NCI-H524 treated with DMSO at 0.1 percent for 48 hours (cell line): ENCODE measurements at regions not wholly inside any gene's neighbourhood (a gene's known extent, or its start where the extent isn't known, plus 50 kb on each side); places are given as distances from the start of the nearest gene placed in this dataset.

Experiments
- DNase-seq: peaks from one replicate; lab custom pipeline; 2025; lab: John Stamatoyannopoulos, UW

- DNase-seq = no peak
Measured at GRCh38 chr14:85214471-85214870, 315.5 kb upstream of the FLRT2 start.

DNA sequence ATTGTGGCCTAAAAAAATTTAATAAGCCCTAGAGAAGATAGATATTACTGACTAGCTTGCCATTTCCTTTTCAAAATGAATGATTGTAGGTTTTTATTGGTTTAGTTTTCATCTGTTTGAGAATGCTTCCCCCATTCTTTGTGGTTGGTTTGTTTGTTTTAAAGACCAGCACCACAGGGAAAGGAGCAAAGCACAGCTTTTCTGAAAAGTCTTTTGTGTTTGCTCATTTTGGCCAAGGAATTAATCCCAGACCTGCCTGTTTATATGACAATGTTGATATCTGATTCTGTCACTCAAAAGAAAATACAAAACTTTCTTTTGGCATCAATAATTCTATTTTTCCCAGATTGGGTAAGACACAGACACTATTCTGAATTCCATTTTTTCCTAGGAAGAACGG, 312.5 kb upstream of the FLRT2 start:
- no peak for DNase-seq

DNA sequence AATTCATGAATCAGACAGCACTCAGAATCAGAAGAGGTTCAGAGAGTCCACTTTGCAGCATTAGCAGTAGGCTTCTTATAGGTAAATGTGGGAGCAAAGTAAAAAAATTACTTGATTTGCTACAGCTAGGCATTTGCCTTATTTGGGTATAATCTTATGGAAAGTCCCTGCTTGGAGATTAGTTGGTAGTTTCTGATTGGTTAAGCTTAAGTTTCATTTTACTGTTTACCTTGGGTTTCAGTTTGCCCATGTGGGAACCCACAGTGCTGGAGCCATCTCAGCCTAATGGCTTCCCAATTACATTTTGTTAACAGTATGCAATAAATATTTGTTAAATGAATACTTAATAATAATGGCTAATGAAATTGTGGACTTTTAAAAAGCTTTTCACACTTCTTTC, 311.0 kb upstream of the FLRT2 start:
- DNase-seq = no peak

DNA sequence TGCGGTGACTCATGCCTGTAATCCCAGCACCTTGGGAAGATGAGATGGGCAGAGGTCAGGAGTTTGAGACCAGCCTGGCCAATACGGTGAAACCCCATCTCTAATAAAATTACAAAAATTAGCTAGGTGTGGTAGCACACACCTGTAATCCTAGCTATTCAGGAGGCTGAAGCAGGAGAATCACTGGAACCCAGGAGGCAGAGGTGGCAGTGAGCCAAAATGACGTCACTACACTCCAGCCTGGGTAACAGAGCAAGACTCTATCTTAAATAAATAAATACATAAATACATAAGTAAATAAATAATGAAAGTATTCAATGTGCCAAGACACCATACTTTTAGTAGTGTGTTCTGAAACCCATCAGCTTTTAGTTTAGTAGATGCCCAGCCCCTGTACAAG, 308.1 kb upstream of the FLRT2 start:
- no peak for DNase-seq

- no peak for DNase-seq
Measured at GRCh38 chr14:85222341-85222740, 307.6 kb upstream of the FLRT2 start.

- DNase-seq = no peak
Measured at GRCh38 chr14:85223667-85224066, 306.3 kb upstream of the FLRT2 start.

- no peak for DNase-seq
Measured at GRCh38 chr14:85224241-85224640, 305.7 kb upstream of the FLRT2 start.

- no peak for DNase-seq
Measured at GRCh38 chr14:85233756-85234155, 296.2 kb upstream of the FLRT2 start.

GRCh38 chr14:85234156-85235025, 295.6 kb upstream of the FLRT2 start:
- DNase-seq = no peak

GRCh38 chr14:85235868-85236267, 294.1 kb upstream of the FLRT2 start:
- DNase-seq = no peak

GRCh38 chr14:85236296-85236695, 293.6 kb upstream of the FLRT2 start:
- no peak for DNase-seq

- no peak for DNase-seq
Measured at GRCh38 chr14:85239791-85240190, 290.2 kb upstream of the FLRT2 start.

DNA sequence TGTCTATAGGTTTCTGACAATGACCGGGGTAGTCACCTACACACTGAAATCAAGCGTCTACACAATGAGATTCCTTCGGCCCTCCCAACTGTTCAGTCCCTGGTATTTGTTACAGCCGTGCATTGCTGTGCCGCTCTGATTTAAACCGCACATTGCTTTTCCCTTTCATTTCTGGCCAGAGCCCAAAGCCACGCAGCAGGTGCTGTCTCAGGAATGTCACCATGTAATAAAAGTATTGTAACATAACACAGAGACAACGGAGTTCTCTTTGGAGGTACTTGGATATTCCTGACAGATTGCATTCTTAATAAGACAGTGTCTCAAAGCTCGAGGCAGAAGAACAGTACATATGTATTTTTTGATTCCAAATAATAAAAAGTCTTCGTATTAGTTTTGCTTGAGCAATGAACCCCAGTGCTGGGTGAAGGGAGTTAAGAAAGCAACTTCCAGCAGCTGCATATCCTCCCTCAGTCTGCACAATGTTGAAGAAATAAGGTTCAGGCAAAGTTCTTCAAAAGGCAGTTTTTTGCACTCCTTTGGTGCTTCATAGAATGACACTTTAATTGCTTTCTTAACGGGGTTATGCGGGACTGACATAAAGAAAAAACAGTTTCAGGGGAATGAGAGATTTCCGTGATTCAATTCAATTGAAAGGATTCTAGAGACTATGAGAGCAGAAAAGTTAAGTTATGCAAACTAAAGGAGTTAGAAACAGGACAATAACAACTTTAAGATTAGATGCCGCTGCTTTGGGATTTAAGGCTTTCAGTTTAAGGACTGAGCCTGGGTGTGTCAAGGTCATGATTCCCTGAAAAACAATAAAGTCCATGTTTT, 288.7 kb upstream of the FLRT2 start:
- no peak for DNase-seq

DNA sequence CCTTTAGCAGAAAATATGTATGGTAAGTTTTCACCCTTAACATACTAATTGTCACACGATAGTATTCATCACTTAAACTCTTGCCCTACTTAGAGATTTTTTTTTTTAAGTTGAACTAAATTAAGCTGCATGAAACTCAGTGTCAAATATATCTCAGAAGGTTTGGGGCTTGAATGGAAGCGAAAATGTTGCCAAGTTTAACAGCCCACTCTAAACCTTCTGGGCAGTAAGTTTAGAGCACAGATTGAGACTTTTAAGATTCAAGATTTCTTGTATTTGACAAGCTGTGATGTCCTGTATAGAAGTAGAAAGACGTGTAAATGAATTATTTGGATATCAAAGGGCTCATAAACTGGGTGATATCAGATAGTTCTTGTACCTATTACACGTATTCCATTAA, 287.3 kb upstream of the FLRT2 start:
- DNase-seq = no peak

GRCh38 chr14:85243321-85243720, 286.6 kb upstream of the FLRT2 start:
- no peak for DNase-seq

- DNase-seq = peak; percentile 96
Measured at GRCh38 chr14:85247071-85247470, 282.9 kb upstream of the FLRT2 start.

GRCh38 chr14:85248881-85249635, 280.9 kb upstream of the FLRT2 start:
- no peak for DNase-seq

DNA sequence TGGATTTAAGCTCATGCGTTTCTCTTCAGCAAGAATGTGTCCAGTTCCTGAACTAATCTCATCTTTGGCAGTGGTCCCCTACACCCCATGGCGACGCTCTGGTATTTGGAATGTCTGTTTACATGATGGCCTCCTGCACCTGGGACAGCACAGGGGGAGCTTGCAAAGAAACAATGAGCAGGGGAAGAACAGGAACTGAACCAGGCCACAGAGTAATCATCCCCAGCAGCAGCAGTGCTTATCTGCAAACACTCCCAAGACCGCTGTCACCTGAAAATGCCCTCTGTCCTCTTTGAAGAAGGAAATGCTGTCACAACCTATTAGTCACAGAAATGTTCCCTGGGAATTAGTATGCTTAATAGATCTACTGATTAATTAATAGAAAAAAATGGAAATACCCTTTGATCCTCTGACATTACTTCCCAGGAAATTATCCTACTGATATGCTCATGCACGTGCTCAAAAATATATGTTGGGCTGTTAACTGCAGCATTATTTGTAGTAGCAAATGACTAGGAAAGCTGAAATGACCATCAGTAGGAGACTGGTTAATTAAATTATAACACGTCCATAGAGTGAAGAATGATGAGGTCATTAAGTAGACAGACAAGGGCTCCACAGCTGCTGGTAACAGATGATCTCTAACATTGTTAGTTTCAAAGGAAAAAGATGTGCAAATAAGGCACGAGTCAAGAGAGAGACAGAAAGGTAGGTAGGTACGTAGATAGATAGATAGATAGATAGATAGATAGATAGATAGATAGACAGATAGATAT, 279.3 kb upstream of the FLRT2 start:
- DNase-seq = no peak

DNA sequence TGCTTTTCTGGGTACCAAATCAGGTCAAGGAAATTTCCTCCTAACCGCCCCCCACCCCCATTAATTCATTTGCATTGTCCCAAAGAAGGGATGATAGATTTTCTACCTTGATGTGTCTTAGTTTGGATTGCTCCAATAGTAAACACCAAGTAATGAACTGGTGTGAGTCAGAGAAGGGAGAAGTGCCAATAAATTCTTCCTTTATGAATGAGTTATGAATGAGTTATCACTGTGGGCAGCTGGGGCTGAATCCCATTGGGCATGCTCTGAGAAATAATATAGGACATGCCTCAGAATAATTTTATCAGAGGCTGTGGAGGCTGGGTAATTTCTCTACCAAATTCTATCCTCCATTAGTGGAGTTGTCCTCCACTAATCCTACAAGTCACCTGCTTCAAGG, 277.9 kb upstream of the FLRT2 start:
- no peak for DNase-seq

DNA sequence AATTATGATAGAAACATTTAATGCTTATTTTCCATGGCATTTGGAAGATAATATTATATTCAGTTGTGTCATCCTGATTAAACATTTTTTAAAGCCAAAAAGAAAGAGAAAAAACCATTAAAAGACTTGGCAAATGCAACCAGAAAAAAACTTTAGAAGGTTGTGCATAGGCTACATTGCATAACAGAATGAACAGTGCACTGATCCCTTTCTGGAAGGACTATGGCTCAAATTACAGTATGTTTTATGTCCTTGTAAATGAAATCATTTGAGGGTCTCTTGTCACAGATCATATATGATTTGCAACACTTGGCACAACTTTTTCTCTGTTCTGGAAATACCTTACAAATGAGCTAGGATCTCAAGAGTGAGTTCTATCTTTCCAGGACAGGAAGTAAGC, 275.2 kb upstream of the FLRT2 start:
- no peak for DNase-seq

GRCh38 chr14:85257287-85257686, 272.7 kb upstream of the FLRT2 start:
- DNase-seq = no peak
